ENCODE measurements at regions not wholly inside any gene's neighbourhood (a gene's known extent, or its start where the extent isn't known, plus 50 kb on each side); places are given as distances from the start of the nearest gene placed in this dataset.

- no peak for TF ChIP-seq CTCF (IDR thresholded peaks at IDR 0.05; ENCODE audit: extremely low read depth in 1 of 2, insufficient read depth in 1 of 2, low read depth in 1 of 2, low read length in 2 of 2)
- TF ChIP-seq EZH2 (IDR thresholded peaks at IDR 0.05; ENCODE audit: borderline replicate concordance, low read depth, low read length, severe bottlenecking), result no peak
- no peak for TF ChIP-seq POLR2AphosphoS5 (IDR thresholded peaks at IDR 0.05; ENCODE audit: insufficient read depth, low read depth, low read length)
- no peak for TF ChIP-seq POLR2A (IDR thresholded peaks at IDR 0.05; ENCODE audit: low read depth, low read length)
- TF ChIP-seq MYC (IDR thresholded peaks at IDR 0.05; ENCODE audit: low read depth, low read length), result no peak
- TF ChIP-seq FOS (IDR thresholded peaks at IDR 0.05; ENCODE audit: borderline replicate concordance, insufficient read depth, low read length), result no peak
- TF ChIP-seq, protein P1, sequence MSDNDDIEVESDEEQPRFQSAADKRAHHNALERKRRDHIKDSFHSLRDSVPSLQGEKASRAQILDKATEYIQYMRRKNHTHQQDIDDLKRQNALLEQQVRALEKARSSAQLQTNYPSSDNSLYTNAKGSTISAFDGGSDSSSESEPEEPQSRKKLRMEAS (IDR thresholded peaks at IDR 0.05; ENCODE audit: insufficient read depth, insufficient read length), result no peak
- TF ChIP-seq JUN (IDR thresholded peaks at IDR 0.05; ENCODE audit: borderline replicate concordance, insufficient read depth, insufficient read length, low read depth), result no peak
Measured at GRCh38 chr20:23205611-23206041, 119.5 kb upstream of the CD93 start.

All from endothelial cell of umbilical vein (primary cell).